ENCODE measurements at regions not wholly inside any gene's neighbourhood (a gene's known extent, or its start where the extent isn't known, plus 50 kb on each side); places are given as distances from the start of the nearest gene placed in this dataset.

- TF ChIP-seq POLR2A (IDR thresholded peaks at IDR 0.05) (no peak), CTCF (IDR thresholded peaks at IDR 0.05) (no peak)
- no peak for DNase-seq
- H3K4me3 ChIP-seq = no peak overlapping the region
- H3K36me3 ChIP-seq = no peaks in the 10 kb centered on the region
- H3K27ac ChIP-seq = no peak overlapping the region
- H3K9me3 ChIP-seq = no peaks in the 10 kb centered on the region
- H3K27me3 ChIP-seq = no peaks in the 10 kb centered on the region
- no peaks in the 10 kb centered on the region for H3K4me1 ChIP-seq
Observed at GRCh38 chr18:77701977-77702376, 452.3 kb downstream of the GALR1 start.

- H3K27me3 ChIP-seq = no peaks in the 10 kb centered on the region
- TF ChIP-seq CTCF (IDR thresholded peaks at IDR 0.05) (peak in 3 of 6 experiments; percentile 5 to 19 (median 19)), POLR2A (IDR thresholded peaks at IDR 0.05) (no peak)
- no peak for DNase-seq
Observed at GRCh38 chr18:77702686-77703085, 453.0 kb downstream of the GALR1 start.

GRCh38 chr18:77705301-77705700 is 455.7 kb downstream of the GALR1 start:
- no peaks in the 10 kb centered on the region for H3K9me3 ChIP-seq
- H3K4me3 ChIP-seq = no peak overlapping the region
- no peak for DNase-seq
- H3K27me3 ChIP-seq = no peaks in the 10 kb centered on the region
- H3K4me1 ChIP-seq = no peaks in the 10 kb centered on the region
- H3K27ac ChIP-seq = no peak overlapping the region
- no peaks in the 10 kb centered on the region for H3K36me3 ChIP-seq
- TF ChIP-seq POLR2A (IDR thresholded peaks at IDR 0.05) = no peak

More at GRCh38 chr18:77702686-77703085, 453.0 kb downstream of the GALR1 start:
- Histone ChIP-seq H3K9me3 (no peaks in the 10 kb centered on the region), H3K27ac (no peak overlapping the region), H3K4me3 (no peak overlapping the region), H3K36me3 (no peaks in the 10 kb centered on the region), H3K4me1 (no peaks in the 10 kb centered on the region)

GRCh38 chr18:77708826-77709506 is 459.3 kb downstream of the GALR1 start:
- no peaks in the 10 kb centered on the region for H3K4me1 ChIP-seq
- no peaks in the 10 kb centered on the region for H3K9me3 ChIP-seq
- no peak for TF ChIP-seq POLR2A (IDR thresholded peaks at IDR 0.05)
- TF ChIP-seq CTCF (IDR thresholded peaks at IDR 0.05) = no peak
- DNase-seq = no peak
- H3K27me3 ChIP-seq = no peaks in the 10 kb centered on the region
- H3K36me3 ChIP-seq = no peaks in the 10 kb centered on the region
- no peak overlapping the region for H3K4me3 ChIP-seq
- H3K27ac ChIP-seq = no peak overlapping the region

- Histone ChIP-seq H3K4me1 (no peaks in the 10 kb centered on the region), H3K27me3 (no peaks in the 10 kb centered on the region), H3K4me3 (no peak overlapping the region), H3K36me3 (no peaks in the 10 kb centered on the region), H3K27ac (no peak overlapping the region), H3K9me3 (no peaks in the 10 kb centered on the region)
- no peak for DNase-seq
- TF ChIP-seq CTCF (IDR thresholded peaks at IDR 0.05) = no peak
- TF ChIP-seq POLR2A (IDR thresholded peaks at IDR 0.05) = no peak
Observed at GRCh38 chr18:77711096-77711495, 461.4 kb downstream of the GALR1 start.

GRCh38 chr18:77714716-77715115 is 465.1 kb downstream of the GALR1 start:
- H3K36me3 ChIP-seq = no peaks in the 10 kb centered on the region
- H3K27me3 ChIP-seq = no peaks in the 10 kb centered on the region
- no peaks in the 10 kb centered on the region for H3K9me3 ChIP-seq
- H3K4me3 ChIP-seq = no peak overlapping the region
- H3K27ac ChIP-seq = no peak overlapping the region
- no peaks in the 10 kb centered on the region for H3K4me1 ChIP-seq
- DNase-seq = no peak
- TF ChIP-seq CTCF (IDR thresholded peaks at IDR 0.05) = no peak
- TF ChIP-seq POLR2A (IDR thresholded peaks at IDR 0.05) = no peak
